ENCODE measurements at regions not wholly inside any gene's neighbourhood (a gene's known extent, or its start where the extent isn't known, plus 50 kb on each side); places are given as distances from the start of the nearest gene placed in this dataset.

- no peak overlapping the region for H3K9ac ChIP-seq (ENCODE audit: low read depth, low read length)
- H3K36me3 ChIP-seq (ENCODE audit: control insufficient read depth, insufficient read depth, low read length), result no peaks in the 10 kb centered on the region
- no peak overlapping the region for H3K27ac ChIP-seq (ENCODE audit: insufficient read depth, low read length)
- H3K4me1 ChIP-seq (ENCODE audit: control insufficient read depth, insufficient read depth, low read length), result peaks cover 3% of the 10 kb centered on the region
- no peak for DNase-seq
- no peak overlapping the region for H3K14ac ChIP-seq (replicated peaks; ENCODE audit: low read depth, low read length)
- H3K23ac ChIP-seq (ENCODE audit: low read depth, low read length), result no peak overlapping the region
- no peak overlapping the region for H3K4me2 ChIP-seq (ENCODE audit: low read depth, low read length)
- H3K4me3 ChIP-seq (ENCODE audit: insufficient read depth, low read depth, low read length), result no peak overlapping the region
- intact Hi-C loops (cut with micrococcal nuclease), result no loop called here
- peaks cover 27% of the 10 kb centered on the region for H3K27me3 ChIP-seq (ENCODE audit: control insufficient read depth, insufficient read depth, low read length)
- H4K91ac ChIP-seq (ENCODE audit: insufficient read depth, low read depth, low read length), result no peak overlapping the region
- no peak overlapping the region for H3K4ac ChIP-seq (ENCODE audit: low read depth, low read length)
- H3K18ac ChIP-seq (ENCODE audit: low read depth, low read length), result no peak overlapping the region
- dilution Hi-C loops (cut with HindIII; ENCODE audit: low sequenced_read_pairs, unreplicated experiment), result no loop called here
- no peaks in the 10 kb centered on the region for H3K9me1 ChIP-seq (ENCODE audit: insufficient read depth, low read length)
- no peak overlapping the region for H4K8ac ChIP-seq (ENCODE audit: low read depth in 2 of 2, low read length in 2 of 2)
- no peak overlapping the region for H4K5ac ChIP-seq (ENCODE audit: low read depth, low read length)
- H2AK5ac ChIP-seq (ENCODE audit: low read depth, low read length), result no peak overlapping the region
- no peaks in the 10 kb centered on the region for H4K20me1 ChIP-seq (ENCODE audit: insufficient read depth, low read length)
- ChIA-PET CTCF (no interaction called here), POLR2A (ENCODE audit: unreplicated experiment) (no interaction called here)
- no peaks in the 10 kb centered on the region for H3K9me3 ChIP-seq (ENCODE audit: control insufficient read depth, insufficient read depth, low read length)
- no TSS peak for BruUV-seq (replicated peaks)
- in situ Hi-C loops (cut with MboI; ENCODE audit: low sequenced_read_pairs), result no loop called here
- H2BK20ac ChIP-seq (ENCODE audit: low read depth, low read length), result no peak overlapping the region
- no peak overlapping the region for H2BK120ac ChIP-seq (ENCODE audit: low read depth, low read length)
- H3K79me1 ChIP-seq (ENCODE audit: low read depth in 1 of 2, low read length in 2 of 2), result no peaks in the 10 kb centered on the region
- no peak for ATAC-seq (ENCODE audit: low read depth)
- TF ChIP-seq POLR2A (IDR thresholded peaks at IDR 0.05; ENCODE audit: low read depth, low read length) (no peak), MAFK (IDR thresholded peaks at IDR 0.05; ENCODE audit: low read depth, low read length) (no peak), RFX5 (IDR thresholded peaks at IDR 0.05; ENCODE audit: low read depth, low read length) (no peak), MAZ (IDR thresholded peaks at IDR 0.05; ENCODE audit: borderline replicate concordance, low read depth, low read length) (no peak), USF2 (IDR thresholded peaks at IDR 0.05; ENCODE audit: low read depth, low read length) (no peak)
- TF ChIP-seq, protein P1, sequence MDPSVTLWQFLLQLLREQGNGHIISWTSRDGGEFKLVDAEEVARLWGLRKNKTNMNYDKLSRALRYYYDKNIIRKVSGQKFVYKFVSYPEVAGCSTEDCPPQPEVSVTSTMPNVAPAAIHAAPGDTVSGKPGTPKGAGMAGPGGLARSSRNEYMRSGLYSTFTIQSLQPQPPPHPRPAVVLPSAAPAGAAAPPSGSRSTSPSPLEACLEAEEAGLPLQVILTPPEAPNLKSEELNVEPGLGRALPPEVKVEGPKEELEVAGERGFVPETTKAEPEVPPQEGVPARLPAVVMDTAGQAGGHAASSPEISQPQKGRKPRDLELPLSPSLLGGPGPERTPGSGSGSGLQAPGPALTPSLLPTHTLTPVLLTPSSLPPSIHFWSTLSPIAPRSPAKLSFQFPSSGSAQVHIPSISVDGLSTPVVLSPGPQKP (IDR thresholded peaks at IDR 0.05; ENCODE audit: borderline replicate concordance, low read depth, low read length), result no peak
- WGBS, 2 experiments (ENCODE audit: extremely low coverage in 2 of 2, insufficient read length in 1 of 2), result no CpG with 5 or more reads among the region's 12 CpGs
- no peak overlapping the region for H2BK15ac ChIP-seq (ENCODE audit: low read depth, low read length)
- no peak overlapping the region for H2BK5ac ChIP-seq (ENCODE audit: low read depth, low read length, poor library complexity, severe bottlenecking)
- H2AK9ac ChIP-seq (replicated peaks; ENCODE audit: low read depth, low read length, poor library complexity), result no peak overlapping the region
- no peak overlapping the region for H3K56ac ChIP-seq (ENCODE audit: extremely low read depth, insufficient read depth, low read length)
- no peak overlapping the region for H2AFZ ChIP-seq (replicated peaks; ENCODE audit: low read length, poor library complexity)
Measured at GRCh38 chr22:44581096-44581435, 83.0 kb upstream of the RTL6 start.
